SU-DHL-6 (cell line): ENCODE measurements at regions not wholly inside any gene's neighbourhood (a gene's known extent, or its start where the extent isn't known, plus 50 kb on each side); places are given as distances from the start of the nearest gene placed in this dataset.

Source experiments
- H2AFZ ChIP-seq: fragments of 200-600 bp; sonication (generic); 2 replicates; pipeline ENCODE4 v1.6.1; 2014; ENCODE audit warnings: low read depth, mild to moderate bottlenecking, moderate library complexity, mixed read lengths, antibody characterized with exemption, low read length; ENCODE audit not compliant: severe bottlenecking
- H3F3A ChIP-seq: fragments of 200-600 bp; shearing (Covaris generic); 2 replicates; pipeline ENCODE4 v1.6.0; 2016; ENCODE audit warnings: antibody characterized with exemption, mild to moderate bottlenecking; ENCODE audit not compliant: insufficient read depth
- H3K27ac ChIP-seq: fragments of 200-600 bp; sonication (generic); 2 replicates; pipeline ENCODE4 v1.5.1; 2016; ENCODE audit warnings: low read depth, mild to moderate bottlenecking, low read length, moderate library complexity, mixed read lengths
- H3K27me3 ChIP-seq: fragments of 200-600 bp; sonication (generic), shearing (Covaris generic); 2 replicates; pipeline ENCODE4 v1.6.0; 2014; ENCODE audit warnings: mild to moderate bottlenecking, low read length
- H3K36me3 ChIP-seq: fragments of 200-600 bp; sonication (generic); 2 replicates; pipeline ENCODE4 v1.6.1; 2014; ENCODE audit warnings: mild to moderate bottlenecking, low read length, mixed read lengths
- H3K4me2 ChIP-seq: fragments of 300-600, 200-600 bp; shearing (Covaris generic), sonication (generic); 2 replicates; pipeline ENCODE4 v1.6.0; 2014; ENCODE audit warnings: low read length, low read depth, mild to moderate bottlenecking; ENCODE audit not compliant: poor library complexity, severe bottlenecking
- H3K4me3 ChIP-seq: fragments of 200-600 bp; sonication (generic); 2 replicates; pipeline ENCODE4 v1.5.1; 2014; ENCODE audit warnings: antibody characterized with exemption, low read length, mild to moderate bottlenecking, mixed read lengths; ENCODE audit not compliant: insufficient read depth, poor library complexity, severe bottlenecking
- H3K79me2 ChIP-seq: fragments of 200-600 bp; sonication (generic); 2 replicates; pipeline ENCODE4 v1.6.1; 2014; ENCODE audit warnings: mild to moderate bottlenecking, low read length, moderate library complexity; ENCODE audit not compliant: insufficient read depth
- H3K9ac ChIP-seq: fragments of 200-600 bp; sonication (generic); 2 replicates; pipeline ENCODE4 v1.7.0; 2014; ENCODE audit warnings: mild to moderate bottlenecking, low read length
- H3K9me2 ChIP-seq: fragments of 200-600 bp; sonication (generic); replicated peaks from 2 replicates; pipeline ENCODE4 v1.6.1; 2014; ENCODE audit warnings: low read length; ENCODE audit not compliant: insufficient read depth
- H3K9me3 ChIP-seq: fragments of 200-600 bp; sonication (generic); 2 replicates; pipeline ENCODE4 v1.6.1; 2014; ENCODE audit warnings: low read length, mixed read lengths; ENCODE audit not compliant: insufficient read depth
- H4K20me1 ChIP-seq: fragments of 200-600 bp; sonication (generic); 2 replicates; pipeline ENCODE4 v1.6.1; 2014; ENCODE audit warnings: low read depth, mild to moderate bottlenecking, antibody characterized with exemption, low read length, moderate library complexity, mixed read lengths
- CTCF ChIP-seq: fragments of 200-600 bp; sonication (generic); IDR thresholded peaks from one replicate; pipeline ENCODE4 v1.5.1; 2017; ENCODE audit warnings: antibody characterized with exemption, mild to moderate bottlenecking, low read length, moderate library complexity; ENCODE audit not compliant: insufficient read depth, poor library complexity, severe bottlenecking
- EZH2phosphoT487 ChIP-seq: fragments of 200-600 bp; sonication (generic), shearing (Covaris generic); conservative IDR thresholded peaks from 2 replicates; pipeline ENCODE4 v1.6.1; 2018; ENCODE audit warnings: mild to moderate bottlenecking, antibody characterized with exemption, low read length, moderate library complexity, mixed read lengths

GRCh38 chr10:130994191-130994590 lies 317.3 kb downstream of the TCERG1L start:
- Histone ChIP-seq H3K27ac (no peak overlapping the region), H3K27me3 (no peaks in the 10 kb centered on the region), H3K36me3 (no peaks in the 10 kb centered on the region), H3K9me3 (no peaks in the 10 kb centered on the region), H3K79me2 (no peaks in the 10 kb centered on the region), H2AFZ (no peak overlapping the region), H3K9me2 (no peaks in the 10 kb centered on the region), H3F3A (no peaks in the 10 kb centered on the region), H3K9ac (no peak overlapping the region), H3K4me2 (no peak overlapping the region), H3K4me3 (no peak overlapping the region), H4K20me1 (no peaks in the 10 kb centered on the region)
- no peak for TF ChIP-seq EZH2phosphoT487
- TF ChIP-seq CTCF = no peak

GRCh38 chr10:130994845-130995244 lies 316.7 kb downstream of the TCERG1L start:
- H3F3A ChIP-seq = no peaks in the 10 kb centered on the region
- H2AFZ ChIP-seq = no peak overlapping the region
- H3K27me3 ChIP-seq = no peaks in the 10 kb centered on the region
- no peak overlapping the region for H3K4me2 ChIP-seq
- H3K36me3 ChIP-seq = no peaks in the 10 kb centered on the region
- H3K9me2 ChIP-seq = no peaks in the 10 kb centered on the region
- no peak overlapping the region for H3K4me3 ChIP-seq
- H3K9me3 ChIP-seq = no peaks in the 10 kb centered on the region
- no peaks in the 10 kb centered on the region for H3K79me2 ChIP-seq
- H3K9ac ChIP-seq = no peak overlapping the region
- no peaks in the 10 kb centered on the region for H4K20me1 ChIP-seq
- no peak for TF ChIP-seq EZH2phosphoT487
- no peak for TF ChIP-seq CTCF
- H3K27ac ChIP-seq = no peak overlapping the region

GRCh38 chr10:130997267-130998045 lies 314.1 kb downstream of the TCERG1L start:
- Histone ChIP-seq H3K79me2 (no peaks in the 10 kb centered on the region), H3K9me3 (no peaks in the 10 kb centered on the region), H3K36me3 (no peaks in the 10 kb centered on the region), H3K4me2 (no peak overlapping the region), H4K20me1 (no peaks in the 10 kb centered on the region), H2AFZ (no peak overlapping the region), H3K4me3 (no peak overlapping the region), H3K27ac (no peak overlapping the region), H3F3A (no peaks in the 10 kb centered on the region), H3K9ac (no peak overlapping the region), H3K27me3 (no peaks in the 10 kb centered on the region), H3K9me2 (no peaks in the 10 kb centered on the region)
- no peak for TF ChIP-seq CTCF
- TF ChIP-seq EZH2phosphoT487 = no peak
